Muscle layer of duodenum (tissue), 2 donors: ENCODE measurements at regions not wholly inside any gene's neighbourhood (a gene's known extent, or its start where the extent isn't known, plus 50 kb on each side); places are given as distances from the start of the nearest gene placed in this dataset.

ENCODE experiments used
- H3K27ac ChIP-seq: one replicate; pipeline ENCODE4 v1.7.0; 2013; ENCODE audit warnings: mild to moderate bottlenecking, low read length
- H3K27me3 ChIP-seq: one replicate; pipeline ENCODE4 v1.7.0; 2013; ENCODE audit warnings: low read depth, mild to moderate bottlenecking, control low read depth, low read length
- H3K36me3 ChIP-seq, 2 donors: one replicate each; pipeline ENCODE4 v1.7.0; 2013; ENCODE audit warnings: low read length in 2 of 2, control low read depth in 1 of 2, mild to moderate bottlenecking in 1 of 2; ENCODE audit not compliant: insufficient read depth in 2 of 2, control insufficient read depth in 1 of 2
- H3K4me1 ChIP-seq, 2 donors: one replicate each; pipeline ENCODE4 v1.7.0; 2013; ENCODE audit warnings: low read length in 2 of 2, mild to moderate bottlenecking in 2 of 2, control low read depth in 1 of 2, moderate library complexity in 1 of 2; ENCODE audit not compliant: insufficient read depth in 2 of 2, control insufficient read depth in 1 of 2
- H3K4me3 ChIP-seq, 2 donors: one replicate each; pipeline ENCODE4 v1.7.0; 2013; ENCODE audit warnings: low read length in 2 of 2, low read depth in 1 of 2, mild to moderate bottlenecking in 1 of 2
- H3K9me3 ChIP-seq, 2 donors: one replicate each; pipeline ENCODE4 v1.7.0; 2013; ENCODE audit warnings: low read length in 2 of 2, control low read depth in 1 of 2, mild to moderate bottlenecking in 1 of 2; ENCODE audit not compliant: control insufficient read depth in 1 of 2
- donor health status: healthy.

DNA sequence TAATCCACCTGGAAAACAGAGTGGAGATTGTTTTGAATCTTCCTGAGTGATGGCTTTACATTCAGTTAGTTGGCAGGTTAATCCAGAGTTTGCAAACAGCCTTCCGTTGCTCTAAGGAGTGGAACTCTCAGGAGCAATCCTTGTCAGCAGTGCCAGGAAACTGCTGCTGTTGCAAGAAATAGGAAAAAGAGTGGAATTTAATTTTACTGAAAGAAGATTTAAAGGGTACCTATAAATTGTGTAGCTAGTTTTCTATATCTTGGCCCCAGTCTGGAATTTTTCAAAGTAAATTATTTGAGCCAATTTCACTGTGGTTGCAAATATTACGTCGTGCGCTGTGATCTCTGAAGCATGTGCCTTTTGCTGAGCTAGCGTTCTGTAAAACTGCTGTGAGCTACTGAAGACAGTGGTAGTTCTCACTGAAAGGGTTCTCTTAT lies 55.5 kb upstream of the SLC5A12 start:
- no peak overlapping the region for H3K27ac ChIP-seq

GRCh38 chr11:26778000-26778757 lies 56.3 kb upstream of the SLC5A12 start:
- no peak overlapping the region for H3K27ac ChIP-seq
- H3K27me3 ChIP-seq: no peaks in the 10 kb centered on the region
- H3K4me3 ChIP-seq: no peak overlapping the region
- H3K9me3 ChIP-seq: no peaks in the 10 kb centered on the region
- H3K4me1 ChIP-seq: no peaks in the 10 kb centered on the region
- H3K36me3 ChIP-seq: no peaks in the 10 kb centered on the region

More for the DNA sequence above, 55.5 kb upstream of the SLC5A12 start:
- H3K4me3 ChIP-seq: no peak overlapping the region
- no peaks in the 10 kb centered on the region for H3K36me3 ChIP-seq
- no peaks in the 10 kb centered on the region for H3K27me3 ChIP-seq
- no peaks in the 10 kb centered on the region for H3K4me1 ChIP-seq
- H3K9me3 ChIP-seq: no peaks in the 10 kb centered on the region

GRCh38 chr11:26779074-26779865 lies 57.4 kb upstream of the SLC5A12 start:
- H3K4me1 ChIP-seq: no peaks in the 10 kb centered on the region
- peaks cover 0 to 4% of the 10 kb centered on the region in 2 donors for H3K9me3 ChIP-seq
- H3K4me3 ChIP-seq: no peak overlapping the region
- no peak overlapping the region for H3K27ac ChIP-seq
- no peaks in the 10 kb centered on the region for H3K36me3 ChIP-seq
- H3K27me3 ChIP-seq: no peaks in the 10 kb centered on the region

- no peak overlapping the region for H3K27ac ChIP-seq
These were observed 58.7 kb upstream of the SLC5A12 start for GRCh38 chr11:26780376-26781085.

DNA sequence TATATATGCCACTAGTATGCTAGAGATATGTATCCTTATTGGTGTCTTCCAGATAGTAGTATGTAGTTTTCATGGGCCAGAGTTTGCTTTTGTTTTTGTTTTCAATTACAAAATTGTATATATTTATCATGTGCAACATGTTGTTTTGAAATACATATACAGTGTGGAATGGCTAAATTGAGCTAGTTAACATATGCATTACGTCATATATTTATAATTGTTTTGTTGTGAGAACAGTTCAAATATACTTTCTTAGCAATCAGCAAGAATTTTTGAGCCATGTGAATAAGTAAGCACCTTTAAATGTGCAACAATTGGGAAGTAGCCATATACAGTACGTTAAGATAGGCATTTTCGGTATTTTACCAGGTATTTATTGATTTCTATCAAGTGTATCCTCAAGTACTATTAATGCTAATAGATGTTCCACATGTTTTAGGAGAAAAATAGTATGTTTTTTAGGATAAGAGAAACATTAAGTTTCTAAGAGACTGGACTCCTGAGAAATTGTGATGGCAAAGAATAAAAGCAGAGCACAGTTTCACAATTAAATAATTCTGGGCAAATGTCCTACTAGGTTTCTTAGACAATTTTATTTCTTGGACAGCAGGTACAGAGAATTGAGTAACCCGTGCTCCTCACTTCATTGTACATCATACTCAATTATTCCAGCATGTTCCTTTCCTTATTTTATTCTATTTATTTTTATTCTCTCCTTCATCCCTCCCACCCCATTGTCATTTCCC lies 60.5 kb upstream of the SLC5A12 start:
- no peaks in the 10 kb centered on the region for H3K27me3 ChIP-seq
- no peak overlapping the region for H3K4me3 ChIP-seq
- H3K36me3 ChIP-seq: no peaks in the 10 kb centered on the region
- peaks cover 0 to 6% of the 10 kb centered on the region in 2 donors for H3K9me3 ChIP-seq
- no peaks in the 10 kb centered on the region for H3K4me1 ChIP-seq
- no peak overlapping the region for H3K27ac ChIP-seq

More at GRCh38 chr11:26780376-26781085, 58.7 kb upstream of the SLC5A12 start:
- Histone ChIP-seq H3K4me3 (no peak overlapping the region), H3K27me3 (no peaks in the 10 kb centered on the region), H3K4me1 (no peaks in the 10 kb centered on the region), H3K9me3 (peaks cover 0 to 6% of the 10 kb centered on the region in 2 donors), H3K36me3 (no peaks in the 10 kb centered on the region)

GRCh38 chr11:26783997-26784396 lies 62.1 kb upstream of the SLC5A12 start:
- H3K4me3 ChIP-seq: no peak overlapping the region
- H3K4me1 ChIP-seq: no peaks in the 10 kb centered on the region
- no peaks in the 10 kb centered on the region for H3K27me3 ChIP-seq
- H3K27ac ChIP-seq: no peak overlapping the region
- peaks cover 0 to 6% of the 10 kb centered on the region in 2 donors for H3K9me3 ChIP-seq
- no peaks in the 10 kb centered on the region for H3K36me3 ChIP-seq

- Histone ChIP-seq H3K27ac (no peak overlapping the region), H3K4me1 (no peaks in the 10 kb centered on the region), H3K9me3 (no peaks in the 10 kb centered on the region), H3K4me3 (no peak overlapping the region), H3K27me3 (no peaks in the 10 kb centered on the region), H3K36me3 (no peaks in the 10 kb centered on the region)
These were observed 68.9 kb upstream of the SLC5A12 start for GRCh38 chr11:26790738-26791137.

GRCh38 chr11:26792941-26793340 lies 71.1 kb upstream of the SLC5A12 start:
- Histone ChIP-seq H3K4me3 (no peak overlapping the region), H3K9me3 (no peaks in the 10 kb centered on the region), H3K27ac (no peak overlapping the region), H3K27me3 (no peaks in the 10 kb centered on the region), H3K36me3 (no peaks in the 10 kb centered on the region), H3K4me1 (no peaks in the 10 kb centered on the region)

DNA sequence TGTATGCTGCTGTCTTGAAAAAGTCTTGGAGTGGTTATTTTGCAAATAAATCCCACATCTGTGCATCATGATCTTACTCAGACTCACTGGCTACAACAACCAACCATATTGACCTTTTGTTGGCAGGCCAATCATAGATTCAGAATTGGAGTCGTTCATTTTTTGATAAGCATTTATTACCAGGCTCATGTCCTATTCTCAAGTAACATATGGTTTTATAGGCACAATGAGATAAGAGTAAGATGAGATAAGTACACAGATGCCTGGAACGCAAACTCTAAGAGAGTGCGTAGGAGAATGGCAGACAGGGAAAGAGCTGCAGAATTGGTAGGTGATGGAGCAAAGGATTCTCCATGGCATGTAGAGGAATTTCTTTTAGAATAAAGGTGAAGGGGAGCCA lies 71.6 kb upstream of the SLC5A12 start:
- no peaks in the 10 kb centered on the region for H3K9me3 ChIP-seq
- H3K27me3 ChIP-seq: no peaks in the 10 kb centered on the region

GRCh38 chr11:26801601-26802000 lies 79.7 kb upstream of the SLC5A12 start:
- Histone ChIP-seq H3K36me3 (no peaks in the 10 kb centered on the region), H3K27ac (no peak overlapping the region), H3K9me3 (no peaks in the 10 kb centered on the region), H3K27me3 (no peaks in the 10 kb centered on the region), H3K4me1 (no peaks in the 10 kb centered on the region), H3K4me3 (no peak overlapping the region)

More for the DNA sequence above, 71.6 kb upstream of the SLC5A12 start:
- Histone ChIP-seq H3K36me3 (no peaks in the 10 kb centered on the region), H3K4me3 (no peak overlapping the region), H3K27ac (no peak overlapping the region), H3K4me1 (no peaks in the 10 kb centered on the region)
